RWPE2 (cell line): ENCODE measurements at regions not wholly inside any gene's neighbourhood (a gene's known extent, or its start where the extent isn't known, plus 50 kb on each side); places are given as distances from the start of the nearest gene placed in this dataset.

Experiments used
- ATAC-seq: fragments of 200-7000 bp; cut with Tn5 transposase; 3 replicates; pipeline ENCODE4 v1.9.1; 2021; ENCODE audit warnings: low read depth
- DNase-seq: peaks from one replicate; pipeline ENCODE4 v3.0.0-alpha.2; 2020; ENCODE audit warnings: low spot score
- H3K27ac ChIP-seq: fragments of 450-650 bp; 2 replicates; pipeline ENCODE4 v1.5.1; 2017; ENCODE audit warnings: mild to moderate bottlenecking; ENCODE audit not compliant: poor library complexity, severe bottlenecking
- H3K27me3 ChIP-seq: fragments of 250-450 bp; sonication (Bioruptor Pico); 2 replicates; pipeline ENCODE4 v1.5.1; 2021; ENCODE audit warnings: mild to moderate bottlenecking, moderate library complexity; ENCODE audit not compliant: insufficient read depth, poor library complexity, severe bottlenecking
- H3K36me3 ChIP-seq: fragments of 250-450 bp; sonication (Bioruptor Pico); 2 replicates; pipeline ENCODE4 v1.5.1; 2020; ENCODE audit warnings: low read depth, mild to moderate bottlenecking, moderate library complexity
- H3K4me1 ChIP-seq: fragments of 250-450 bp; sonication (Bioruptor Pico); 2 replicates; pipeline ENCODE4 v1.5.1; 2021; ENCODE audit warnings: mild to moderate bottlenecking, moderate library complexity; ENCODE audit not compliant: insufficient read depth, poor library complexity, severe bottlenecking
- H3K4me3 ChIP-seq: fragments of 250-450 bp; sonication (Bioruptor Pico); 2 replicates; pipeline ENCODE4 v1.5.1; 2021; ENCODE audit warnings: mild to moderate bottlenecking, moderate library complexity; ENCODE audit not compliant: severe bottlenecking
- H3K9me3 ChIP-seq: fragments of 250-450 bp; sonication (Bioruptor Pico); 2 replicates; pipeline ENCODE4 v1.5.1; 2021; ENCODE audit warnings: mild to moderate bottlenecking, moderate library complexity; ENCODE audit not compliant: severe bottlenecking
- CTCF ChIP-seq: fragments of 450-650 bp; IDR thresholded peaks from one replicate; pipeline ENCODE4 v1.5.1; 2017; ENCODE audit warnings: mild to moderate bottlenecking, moderate library complexity; ENCODE audit not compliant: poor library complexity, severe bottlenecking

DNA sequence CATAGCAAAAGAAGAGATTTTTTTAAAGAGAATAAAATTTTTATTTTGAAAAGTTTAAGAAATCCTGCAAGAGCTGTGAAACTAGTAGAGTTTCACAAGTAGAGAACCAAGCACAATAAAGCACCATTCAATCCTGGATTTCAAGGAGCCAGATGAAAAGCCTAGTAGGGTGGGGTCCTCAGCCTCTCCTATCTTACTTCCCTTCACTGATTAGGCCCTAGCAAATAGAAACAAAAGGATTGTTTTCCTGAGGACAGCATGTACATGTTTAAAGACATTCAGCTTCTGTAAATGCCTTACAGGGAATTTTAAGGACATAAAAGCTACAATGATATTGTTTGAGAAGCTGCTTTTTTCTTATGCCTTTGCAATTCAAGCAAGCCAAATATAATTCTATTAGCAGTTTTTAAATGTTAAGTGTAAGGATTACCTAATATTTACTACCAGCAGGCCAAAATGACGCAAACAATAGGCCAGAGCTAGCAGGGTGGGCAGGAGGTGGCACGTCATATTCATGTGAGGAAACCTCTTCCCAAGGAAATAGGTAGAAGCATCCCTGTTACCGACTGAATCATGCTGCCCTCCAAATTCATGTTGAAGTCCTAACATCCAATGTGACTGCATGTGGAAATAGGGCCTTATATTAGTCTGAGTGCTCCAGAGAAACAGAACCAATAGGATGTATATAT is 337.6 kb downstream of the MLLT3 start:
- no peaks in the 10 kb centered on the region for H3K36me3 ChIP-seq
- H3K27ac ChIP-seq = no peak overlapping the region
- no peak overlapping the region for H3K4me3 ChIP-seq
- DNase-seq = no peak
- no peak for TF ChIP-seq CTCF
- no peak for ATAC-seq
- no peaks in the 10 kb centered on the region for H3K4me1 ChIP-seq
- no peaks in the 10 kb centered on the region for H3K27me3 ChIP-seq
- no peaks in the 10 kb centered on the region for H3K9me3 ChIP-seq

DNA sequence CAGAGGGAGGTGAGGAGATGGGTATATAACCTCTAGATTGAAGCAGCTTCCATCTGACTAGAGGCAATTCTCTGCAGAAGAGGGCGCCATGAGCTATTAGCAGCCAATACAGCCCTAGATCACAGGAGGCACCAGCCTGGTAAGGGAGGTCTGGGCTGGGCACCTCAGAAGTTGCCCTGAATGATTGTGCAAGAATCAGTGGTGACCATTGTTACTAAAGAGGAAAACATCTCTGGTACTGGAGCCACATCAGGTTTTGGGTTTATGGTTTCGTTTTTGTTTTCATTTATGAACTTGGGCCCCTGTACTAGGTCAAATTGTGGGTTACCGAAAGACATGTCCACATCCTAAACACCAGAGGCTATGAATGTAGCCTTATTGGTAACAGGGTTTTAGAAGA is 342.0 kb downstream of the MLLT3 start:
- ATAC-seq (no peak), DNase-seq (no peak)
- TF ChIP-seq CTCF = no peak
- H3K27ac ChIP-seq = no peak overlapping the region
- no peak overlapping the region for H3K4me3 ChIP-seq
- H3K36me3 ChIP-seq = no peaks in the 10 kb centered on the region
- H3K4me1 ChIP-seq = no peaks in the 10 kb centered on the region
- no peaks in the 10 kb centered on the region for H3K27me3 ChIP-seq
- peaks cover 9% of the 10 kb centered on the region for H3K9me3 ChIP-seq

DNA sequence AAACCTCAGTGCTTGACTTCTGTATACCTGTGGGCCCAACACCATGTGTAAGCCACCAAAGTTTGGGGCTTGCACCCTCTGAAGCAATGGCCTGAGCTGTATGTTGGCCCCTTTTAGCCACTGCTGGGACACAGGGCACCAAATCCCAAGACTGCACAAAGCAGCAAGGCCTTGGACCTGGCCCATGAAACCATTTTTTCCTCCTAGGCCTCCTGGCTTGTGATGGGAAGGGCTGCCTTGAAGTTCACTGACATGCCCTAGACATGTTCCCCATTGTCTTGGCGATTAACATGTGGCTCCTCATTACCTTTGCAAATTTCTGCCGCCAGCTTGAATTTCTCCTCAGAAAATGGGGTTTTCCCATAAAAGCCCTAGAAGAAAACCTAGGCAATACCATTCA is 345.5 kb downstream of the MLLT3 start:
- no peak overlapping the region for H3K4me3 ChIP-seq
- DNase-seq (no peak), ATAC-seq (no peak)
- H3K4me1 ChIP-seq = no peaks in the 10 kb centered on the region
- no peak overlapping the region for H3K27ac ChIP-seq
- no peak for TF ChIP-seq CTCF
- H3K27me3 ChIP-seq = no peaks in the 10 kb centered on the region
- H3K36me3 ChIP-seq = no peaks in the 10 kb centered on the region
- H3K9me3 ChIP-seq = peaks cover 9% of the 10 kb centered on the region

- Histone ChIP-seq H3K27me3 (no peaks in the 10 kb centered on the region), H3K27ac (no peak overlapping the region), H3K9me3 (peaks cover 7% of the 10 kb centered on the region), H3K4me3 (no peak overlapping the region), H3K4me1 (no peaks in the 10 kb centered on the region), H3K36me3 (no peaks in the 10 kb centered on the region)
- no peak for ATAC-seq
- peak; percentile 30 for TF ChIP-seq CTCF
- DNase-seq = no peak
Measured at GRCh38 chr9:20271723-20272122, 350.6 kb downstream of the MLLT3 start.

DNA sequence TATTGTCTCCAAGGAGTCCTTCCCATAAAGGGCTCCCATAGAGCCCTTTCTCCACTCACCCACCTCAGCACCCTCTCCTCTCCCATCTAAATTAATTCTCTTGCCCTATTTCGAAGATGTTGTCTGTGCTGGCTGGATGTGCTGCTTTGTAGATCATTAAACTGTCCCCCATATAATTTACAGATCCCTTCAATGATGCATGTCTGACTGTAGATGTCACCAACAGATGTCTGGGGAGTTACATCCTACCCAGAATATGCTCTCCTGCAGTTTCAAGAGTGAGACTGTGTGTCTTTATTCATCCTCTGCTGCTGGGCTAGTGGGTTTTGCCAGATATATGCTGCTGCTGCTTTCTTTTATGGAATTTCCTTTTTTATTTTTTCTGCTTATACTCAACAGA is 351.2 kb downstream of the MLLT3 start:
- Histone ChIP-seq H3K4me1 (no peaks in the 10 kb centered on the region), H3K27ac (no peak overlapping the region), H3K4me3 (no peak overlapping the region), H3K9me3 (peaks cover under 1% of the 10 kb centered on the region), H3K36me3 (no peaks in the 10 kb centered on the region), H3K27me3 (no peaks in the 10 kb centered on the region)
- DNase-seq (no peak), ATAC-seq (no peak)
- TF ChIP-seq CTCF = no peak
